ENCODE measurements at regions not wholly inside any gene's neighbourhood (a gene's known extent, or its start where the extent isn't known, plus 50 kb on each side); places are given as distances from the start of the nearest gene placed in this dataset.

DNA sequence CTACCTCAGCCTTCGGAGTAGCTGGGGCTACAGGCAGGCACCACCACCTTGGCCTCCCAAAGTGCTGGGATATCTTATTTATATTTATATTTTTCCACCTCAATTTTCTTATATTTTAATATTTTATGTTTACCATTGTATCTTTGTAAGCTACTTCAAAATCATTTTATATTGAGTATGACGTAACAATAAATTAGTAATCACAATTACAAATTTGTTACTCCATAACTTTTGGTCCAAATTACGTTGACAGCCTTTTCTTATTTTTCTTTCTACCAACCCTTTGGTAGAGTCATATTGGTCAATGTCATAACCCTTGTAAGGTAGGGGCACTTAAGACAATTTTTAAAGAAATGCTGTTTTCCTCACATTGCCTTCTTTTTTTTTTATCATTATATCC, 104.0 kb upstream of the H2AZ1 start:
- no peak overlapping the region for H2AK5ac ChIP-seq (ENCODE audit: low read length, severe bottlenecking)
- no peak overlapping the region for H3K4me3 ChIP-seq (ENCODE audit: insufficient read depth in 1 of 2, low read depth in 1 of 2, low read length in 2 of 2)
- WGBS: no CpG with 5 or more reads among the region's 3 CpGs
- H3K9me3 ChIP-seq (ENCODE audit: control insufficient read depth, low read length): no peaks in the 10 kb centered on the region
- H3K9ac ChIP-seq (ENCODE audit: low read length): no peak overlapping the region
- no peak overlapping the region for H2BK5ac ChIP-seq (ENCODE audit: low read depth, low read length, poor library complexity, severe bottlenecking)
- no peaks in the 10 kb centered on the region for H3K27me3 ChIP-seq (ENCODE audit: control insufficient read depth in 1 of 2, insufficient read depth in 1 of 2, low read length in 2 of 2)
- H4K8ac ChIP-seq (ENCODE audit: low read length): no peak overlapping the region
- H2AFZ ChIP-seq (ENCODE audit: low read depth, low read length): no peak overlapping the region
- no peak overlapping the region for H3K4me2 ChIP-seq (ENCODE audit: low read length, poor library complexity, severe bottlenecking)
- H2BK12ac ChIP-seq (ENCODE audit: low read length in 2 of 2): no peak overlapping the region
- H3K14ac ChIP-seq (ENCODE audit: low read length in 2 of 2): no peak overlapping the region
- no peak for DNase-seq
- H2BK120ac ChIP-seq (ENCODE audit: low read depth, low read length): no peak overlapping the region
- no peak overlapping the region for H3K18ac ChIP-seq (ENCODE audit: low read depth in 1 of 2, low read length in 2 of 2)
- H3K23ac ChIP-seq (ENCODE audit: low read length in 2 of 2): no peak overlapping the region
- H3K4ac ChIP-seq (ENCODE audit: low read depth in 1 of 2, low read length in 2 of 2): no peak overlapping the region
- H3K4me1 ChIP-seq (ENCODE audit: control insufficient read depth, insufficient read depth, low read depth, low read length): no peaks in the 10 kb centered on the region
- no peak overlapping the region for H4K91ac ChIP-seq (ENCODE audit: low read length)
- no peaks in the 10 kb centered on the region for H3K36me3 ChIP-seq (ENCODE audit: control insufficient read depth in 1 of 2, insufficient read depth in 2 of 2, low read depth in 1 of 2, low read length in 2 of 2)
- H3K27ac ChIP-seq (ENCODE audit: low read length, poor library complexity, severe bottlenecking): no peak overlapping the region
- no peak overlapping the region for H2BK15ac ChIP-seq (ENCODE audit: low read depth, poor library complexity, severe bottlenecking)
- no peaks in the 10 kb centered on the region for H3K79me1 ChIP-seq (replicated peaks; ENCODE audit: low read length, poor library complexity, severe bottlenecking)

DNA sequence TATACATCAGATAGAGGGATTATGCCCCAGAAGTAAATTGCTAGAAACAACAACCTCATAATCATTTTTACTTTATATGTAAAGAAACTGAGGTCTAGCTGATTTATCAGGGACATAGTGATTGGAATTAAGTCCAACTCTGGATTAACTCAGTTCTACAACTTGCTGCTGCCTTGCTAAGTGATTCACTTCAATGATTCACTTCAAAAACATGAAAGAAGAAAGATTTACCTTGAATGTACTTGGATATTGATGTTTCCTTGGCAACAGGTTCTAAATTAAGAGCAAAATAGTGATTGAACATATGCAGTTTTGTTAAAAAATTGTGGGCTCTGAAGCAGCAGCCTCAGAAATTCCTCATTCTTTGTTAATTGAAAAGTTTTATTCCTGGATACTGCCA, 99.8 kb upstream of the H2AZ1 start:
- Histone ChIP-seq H2BK5ac (ENCODE audit: low read depth, low read length, poor library complexity, severe bottlenecking) (no peak overlapping the region), H3K4me3 (ENCODE audit: insufficient read depth in 1 of 2, low read depth in 1 of 2, low read length in 2 of 2) (no peak overlapping the region), H4K91ac (ENCODE audit: low read length) (no peak overlapping the region), H2AFZ (ENCODE audit: low read depth, low read length) (no peak overlapping the region), H3K4me1 (ENCODE audit: control insufficient read depth, insufficient read depth, low read depth, low read length) (no peaks in the 10 kb centered on the region), H3K9ac (ENCODE audit: low read length) (no peak overlapping the region), H3K9me3 (ENCODE audit: control insufficient read depth, low read length) (no peaks in the 10 kb centered on the region), H3K18ac (ENCODE audit: low read depth in 1 of 2, low read length in 2 of 2) (no peak overlapping the region), H3K36me3 (ENCODE audit: control insufficient read depth in 1 of 2, insufficient read depth in 2 of 2, low read depth in 1 of 2, low read length in 2 of 2) (no peaks in the 10 kb centered on the region), H2BK120ac (ENCODE audit: low read depth, low read length) (no peak overlapping the region), H2BK12ac (ENCODE audit: low read length in 2 of 2) (no peak overlapping the region), H3K4me2 (ENCODE audit: low read length, poor library complexity, severe bottlenecking) (no peak overlapping the region), H3K23ac (ENCODE audit: low read length in 2 of 2) (no peak overlapping the region), H3K14ac (ENCODE audit: low read length in 2 of 2) (no peak overlapping the region), H4K8ac (ENCODE audit: low read length) (no peak overlapping the region), H3K79me1 (replicated peaks; ENCODE audit: low read length, poor library complexity, severe bottlenecking) (no peaks in the 10 kb centered on the region), H2BK15ac (ENCODE audit: low read depth, poor library complexity, severe bottlenecking) (no peak overlapping the region), H3K27me3 (ENCODE audit: control insufficient read depth in 1 of 2, insufficient read depth in 1 of 2, low read length in 2 of 2) (no peaks in the 10 kb centered on the region), H3K4ac (ENCODE audit: low read depth in 1 of 2, low read length in 2 of 2) (no peak overlapping the region), H3K27ac (ENCODE audit: low read length, poor library complexity, severe bottlenecking) (peak overlapping the region; percentile 65), H2AK5ac (ENCODE audit: low read length, severe bottlenecking) (no peak overlapping the region)
- DNase-seq: no peak

DNA sequence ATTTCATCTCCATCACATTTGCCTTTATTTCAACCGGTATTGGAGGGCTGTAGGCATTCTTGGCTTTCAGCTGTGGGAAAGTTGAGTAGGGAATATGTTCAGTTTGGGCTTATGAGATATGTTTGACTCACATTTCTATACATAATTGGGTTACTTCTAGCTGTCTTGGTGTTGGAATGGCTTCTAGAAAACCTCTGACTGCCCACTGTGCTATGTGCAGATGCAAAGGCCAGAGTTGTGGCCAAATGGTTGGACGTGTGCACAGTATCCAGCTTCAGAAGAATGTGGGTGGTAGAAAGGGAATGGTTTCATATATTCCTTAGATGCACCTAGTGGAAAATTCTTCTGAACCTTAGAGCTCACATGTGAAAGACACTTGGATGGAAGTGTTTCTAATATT, 92.6 kb upstream of the H2AZ1 start:
- Histone ChIP-seq H2BK120ac (ENCODE audit: low read depth, low read length) (no peak overlapping the region), H3K9ac (ENCODE audit: low read length) (no peak overlapping the region), H2AK5ac (ENCODE audit: low read length, severe bottlenecking) (no peak overlapping the region), H3K4me1 (ENCODE audit: control insufficient read depth, insufficient read depth, low read depth, low read length) (peaks cover 1% of the 10 kb centered on the region), H3K27me3 (ENCODE audit: control insufficient read depth in 1 of 2, insufficient read depth in 1 of 2, low read length in 2 of 2) (no peaks in the 10 kb centered on the region), H3K4me2 (ENCODE audit: low read length, poor library complexity, severe bottlenecking) (no peak overlapping the region), H4K91ac (ENCODE audit: low read length) (no peak overlapping the region), H3K79me1 (replicated peaks; ENCODE audit: low read length, poor library complexity, severe bottlenecking) (no peaks in the 10 kb centered on the region), H3K4ac (ENCODE audit: low read depth in 1 of 2, low read length in 2 of 2) (no peak overlapping the region), H2BK5ac (ENCODE audit: low read depth, low read length, poor library complexity, severe bottlenecking) (no peak overlapping the region), H3K27ac (ENCODE audit: low read length, poor library complexity, severe bottlenecking) (no peak overlapping the region), H3K9me3 (ENCODE audit: control insufficient read depth, low read length) (no peaks in the 10 kb centered on the region), H3K23ac (ENCODE audit: low read length in 2 of 2) (no peak overlapping the region), H3K4me3 (ENCODE audit: insufficient read depth in 1 of 2, low read depth in 1 of 2, low read length in 2 of 2) (no peak overlapping the region), H3K14ac (ENCODE audit: low read length in 2 of 2) (no peak overlapping the region), H3K36me3 (ENCODE audit: control insufficient read depth in 1 of 2, insufficient read depth in 2 of 2, low read depth in 1 of 2, low read length in 2 of 2) (no peaks in the 10 kb centered on the region), H4K8ac (ENCODE audit: low read length) (no peak overlapping the region), H2AFZ (ENCODE audit: low read depth, low read length) (no peak overlapping the region), H3K18ac (ENCODE audit: low read depth in 1 of 2, low read length in 2 of 2) (no peak overlapping the region), H2BK15ac (ENCODE audit: low read depth, poor library complexity, severe bottlenecking) (no peak overlapping the region), H2BK12ac (ENCODE audit: low read length in 2 of 2) (no peak overlapping the region)
- WGBS: 46% methylated on average over 1 of the region's 2 CpGs
- DNase-seq: no peak

DNA sequence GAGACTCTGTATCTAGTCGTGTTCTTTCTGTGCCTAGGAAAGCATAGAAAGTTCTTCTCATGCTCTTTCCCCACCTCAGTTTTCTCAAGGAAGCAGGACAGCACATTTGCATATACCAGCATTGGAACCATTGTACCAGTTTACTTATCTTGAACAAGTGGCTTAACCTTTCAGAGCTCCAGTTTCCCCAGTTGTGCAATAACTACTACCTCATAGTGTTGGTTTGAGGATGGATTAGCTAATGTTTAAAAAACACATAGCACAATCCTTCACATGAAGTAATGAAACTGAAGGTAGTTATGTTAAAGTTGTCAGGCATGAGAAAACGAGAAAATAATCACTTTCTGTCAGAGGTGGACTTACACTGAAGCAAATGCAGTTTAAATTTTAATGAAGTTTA, 92.2 kb upstream of the H2AZ1 start:
- Histone ChIP-seq H4K91ac (ENCODE audit: low read length) (no peak overlapping the region), H3K79me1 (replicated peaks; ENCODE audit: low read length, poor library complexity, severe bottlenecking) (no peaks in the 10 kb centered on the region), H3K27me3 (ENCODE audit: control insufficient read depth in 1 of 2, insufficient read depth in 1 of 2, low read length in 2 of 2) (no peaks in the 10 kb centered on the region), H3K23ac (ENCODE audit: low read length in 2 of 2) (no peak overlapping the region), H3K36me3 (ENCODE audit: control insufficient read depth in 1 of 2, insufficient read depth in 2 of 2, low read depth in 1 of 2, low read length in 2 of 2) (no peaks in the 10 kb centered on the region), H3K4me1 (ENCODE audit: control insufficient read depth, insufficient read depth, low read depth, low read length) (peaks cover 1% of the 10 kb centered on the region), H3K4ac (ENCODE audit: low read depth in 1 of 2, low read length in 2 of 2) (no peak overlapping the region), H2BK12ac (ENCODE audit: low read length in 2 of 2) (no peak overlapping the region), H2BK15ac (ENCODE audit: low read depth, poor library complexity, severe bottlenecking) (no peak overlapping the region), H2AFZ (ENCODE audit: low read depth, low read length) (no peak overlapping the region), H2AK5ac (ENCODE audit: low read length, severe bottlenecking) (no peak overlapping the region), H2BK5ac (ENCODE audit: low read depth, low read length, poor library complexity, severe bottlenecking) (no peak overlapping the region), H3K4me2 (ENCODE audit: low read length, poor library complexity, severe bottlenecking) (no peak overlapping the region), H3K4me3 (ENCODE audit: insufficient read depth in 1 of 2, low read depth in 1 of 2, low read length in 2 of 2) (no peak overlapping the region), H3K18ac (ENCODE audit: low read depth in 1 of 2, low read length in 2 of 2) (no peak overlapping the region), H4K8ac (ENCODE audit: low read length) (no peak overlapping the region), H2BK120ac (ENCODE audit: low read depth, low read length) (no peak overlapping the region), H3K14ac (ENCODE audit: low read length in 2 of 2) (no peak overlapping the region), H3K9ac (ENCODE audit: low read length) (no peak overlapping the region), H3K27ac (ENCODE audit: low read length, poor library complexity, severe bottlenecking) (no peak overlapping the region), H3K9me3 (ENCODE audit: control insufficient read depth, low read length) (no peaks in the 10 kb centered on the region)
- WGBS: 76% methylated on average over 2 of the region's 2 CpGs
- peak; percentile 49 for DNase-seq

All from mesenchymal stem cell (in vitro differentiated cells and primary cell).